GM12892 (cell line): ENCODE measurements at regions not wholly inside any gene's neighbourhood (a gene's known extent, or its start where the extent isn't known, plus 50 kb on each side); places are given as distances from the start of the nearest gene placed in this dataset.

Experiments used
- POLR2A ChIP-seq: IDR thresholded peaks from 2 replicates; pipeline ENCODE4 v1.6.1; 2011; ENCODE audit warnings: low read depth, low read length, control low read depth
- TAF1 ChIP-seq: IDR thresholded peaks from 2 replicates; pipeline ENCODE4 v1.6.1; 2011; ENCODE audit warnings: low read depth, mild to moderate bottlenecking, control low read depth, low read length, borderline replicate concordance

DNA sequence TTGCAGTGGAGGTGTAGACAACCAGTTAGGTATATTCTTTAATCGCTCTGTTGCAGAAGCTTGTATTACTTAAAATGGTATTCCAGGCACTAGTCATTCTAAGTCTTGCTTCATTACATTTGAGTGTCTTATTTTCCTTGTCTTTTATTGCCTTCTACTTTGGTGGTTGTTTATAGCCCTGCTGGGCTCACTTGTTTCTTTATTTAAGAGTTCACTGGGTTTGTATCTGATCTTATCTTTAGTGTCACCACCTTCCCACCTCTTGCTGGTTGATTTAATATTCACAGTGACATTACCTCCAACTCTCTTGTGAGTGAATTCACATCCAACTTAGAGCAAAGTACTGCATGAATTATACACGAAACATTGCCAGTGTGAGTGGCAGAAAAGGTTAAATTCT lies 83.6 kb upstream of the BNC2 start:
- TF ChIP-seq POLR2A (no peak), TAF1 (no peak)
